Activated CD8-positive, alpha-beta memory T cell treated with anti-CD3 and anti-CD28 coated beads for 36 hours (primary cell): ENCODE measurements at regions not wholly inside any gene's neighbourhood (a gene's known extent, or its start where the extent isn't known, plus 50 kb on each side); places are given as distances from the start of the nearest gene placed in this dataset.

ENCODE experiments used
- CTCF ChIA-PET: fragments of 350-600 bp; sonication (Branson Sonifier 250); formaldehyde crosslinking; loops from one replicate; lab custom pipeline; 2021; ENCODE audit warnings: antibody characterized with exemption; lab: Charles Lee
- POLR2A ChIA-PET: fragments of 350-600 bp; sonication (Branson Sonifier 250); formaldehyde crosslinking; loops from one replicate; lab custom pipeline; 2021; ENCODE audit warnings: antibody characterized with exemption; lab: Charles Lee

DNA sequence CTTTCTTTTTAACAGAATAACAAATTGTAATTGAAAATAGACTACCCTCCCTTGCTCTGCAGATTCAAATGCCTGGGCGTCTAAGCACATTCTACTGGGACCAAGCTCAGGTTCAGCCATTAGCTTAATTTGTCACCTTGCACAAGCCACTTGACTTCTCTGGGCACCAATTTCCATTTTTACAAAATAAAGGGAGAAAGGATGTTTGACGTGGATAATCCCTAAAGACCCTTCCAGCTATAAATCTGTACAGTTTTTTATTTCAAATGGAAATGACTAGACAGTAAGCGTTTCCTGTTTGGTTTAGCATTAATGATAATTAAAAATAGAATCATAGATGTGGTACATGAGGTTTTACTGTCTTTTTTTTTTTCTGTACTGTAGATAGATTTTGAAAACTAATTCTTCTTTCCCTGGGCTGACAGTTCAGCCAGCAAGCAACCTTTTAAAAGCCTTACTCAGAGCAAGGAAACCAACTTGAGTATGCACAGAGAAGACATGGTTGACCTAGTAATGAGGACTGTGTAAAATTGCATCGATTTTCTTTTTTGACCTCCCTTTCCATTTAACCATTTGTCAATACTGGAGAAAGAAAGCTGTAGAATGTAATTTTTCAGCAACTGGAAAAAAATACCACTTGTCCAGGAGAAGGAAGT is 1329.5 kb upstream of the CDH8 start:
- CTCF ChIA-PET: no interaction called here
- POLR2A ChIA-PET: no interaction called here

DNA sequence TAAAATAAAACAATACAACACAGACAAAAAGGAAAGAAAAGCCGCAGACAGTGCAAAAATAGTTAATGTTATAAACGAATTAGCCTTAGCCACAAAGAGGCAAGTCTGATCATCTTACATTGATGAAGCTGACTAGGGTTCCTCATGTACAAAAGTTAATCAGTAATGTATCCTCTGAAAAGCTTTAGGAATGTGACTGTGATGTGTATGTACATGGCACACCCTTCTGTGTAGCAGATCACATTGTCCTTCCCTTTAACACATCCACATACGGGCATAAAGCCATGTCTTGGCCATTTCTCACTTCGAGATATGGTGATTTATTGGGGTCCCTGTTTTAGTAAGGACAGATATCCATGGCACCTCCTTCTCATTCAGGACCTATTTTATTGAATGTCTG is 1327.5 kb upstream of the CDH8 start:
- CTCF ChIA-PET: no interaction called here
- POLR2A ChIA-PET: no interaction called here

DNA sequence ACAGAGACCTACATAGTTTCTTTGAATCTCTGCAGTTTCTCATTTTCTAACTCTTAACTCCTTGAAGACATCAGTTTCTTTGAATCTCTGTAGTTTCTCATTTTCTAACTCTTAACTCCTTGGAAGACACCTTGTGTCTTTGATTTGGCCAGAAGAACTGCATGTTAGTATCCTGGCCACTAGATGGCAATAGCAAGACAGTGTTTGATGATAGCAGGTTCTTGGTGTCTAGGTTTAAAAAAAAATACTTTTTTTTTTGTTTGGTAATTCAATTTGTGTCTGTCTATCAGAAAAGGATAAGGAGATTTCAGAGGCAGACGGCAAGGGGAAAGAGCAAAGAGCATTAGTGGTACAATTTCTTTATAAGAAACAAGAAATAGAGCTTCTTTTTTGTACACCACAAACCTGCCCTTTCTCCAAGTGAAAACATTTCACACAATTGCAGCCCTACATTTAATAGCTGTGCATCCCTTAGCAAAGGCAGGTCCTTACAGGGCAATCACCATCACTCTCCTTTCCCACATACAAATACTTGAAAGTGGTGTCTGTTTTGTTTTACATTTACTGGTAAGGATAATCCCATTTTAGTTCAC is 1324.9 kb upstream of the CDH8 start:
- ChIA-PET POLR2A (no interaction called here), CTCF (no interaction called here)

DNA sequence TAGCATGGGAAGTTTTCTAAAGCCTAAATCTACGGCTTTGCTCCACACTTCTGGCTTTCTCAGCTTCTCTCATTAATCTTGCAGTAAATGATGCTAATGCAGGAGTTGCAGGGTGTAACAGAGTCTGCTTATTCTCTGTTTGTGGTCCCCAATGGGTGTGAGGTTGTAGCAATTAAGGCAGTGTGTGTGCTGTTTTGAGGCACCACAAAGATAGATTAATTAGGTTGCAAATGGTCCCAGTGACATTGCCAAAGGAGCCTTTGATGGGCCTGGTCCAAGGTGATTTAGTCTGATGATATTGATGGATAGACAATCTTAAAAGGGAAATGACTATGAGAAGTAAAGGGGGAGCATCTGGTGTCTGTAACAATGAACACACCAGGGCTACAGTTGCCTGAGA is 1313.7 kb upstream of the CDH8 start:
- ChIA-PET CTCF (no interaction called here), POLR2A (no interaction called here)

DNA sequence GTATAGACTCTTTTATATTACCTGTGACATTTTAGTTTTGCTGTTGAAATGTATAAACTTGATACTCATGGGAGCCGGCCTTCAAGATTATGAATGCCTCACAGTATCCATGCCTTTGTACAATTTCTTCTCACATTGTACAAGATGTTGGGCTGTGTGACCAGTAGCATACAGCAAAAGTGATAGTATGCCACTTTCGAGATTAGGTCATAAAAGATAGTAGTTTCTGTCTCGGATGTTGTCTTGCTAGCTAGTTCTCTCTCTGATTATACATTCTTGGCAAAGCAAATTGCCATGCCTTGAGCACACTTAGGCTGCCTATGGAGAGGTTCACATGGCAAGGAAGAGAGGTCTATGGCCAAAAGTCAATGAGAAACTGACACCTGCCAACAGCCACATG is 1309.8 kb upstream of the CDH8 start:
- POLR2A ChIA-PET: no interaction called here
- CTCF ChIA-PET: no interaction called here

DNA sequence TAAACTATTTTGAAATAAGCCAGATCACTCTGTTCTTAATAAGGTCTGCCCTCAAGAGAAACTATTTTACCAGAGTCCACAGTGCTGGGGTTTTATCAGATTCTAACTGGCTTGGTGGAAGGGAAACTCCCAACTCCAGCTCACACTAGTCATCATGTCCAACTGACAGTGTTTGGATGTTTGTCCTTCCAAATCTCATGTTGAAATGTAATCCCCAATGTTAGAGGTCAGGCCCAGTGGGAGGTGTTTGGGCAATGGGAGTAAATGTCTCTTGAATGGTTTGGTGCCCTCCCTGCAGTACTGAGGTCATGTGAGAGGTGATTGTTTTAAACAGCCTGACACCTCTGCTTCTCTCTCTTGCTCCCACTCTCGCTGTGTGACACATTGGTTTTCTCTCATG is 1301.0 kb upstream of the CDH8 start:
- ChIA-PET CTCF (no interaction called here), POLR2A (no interaction called here)

DNA sequence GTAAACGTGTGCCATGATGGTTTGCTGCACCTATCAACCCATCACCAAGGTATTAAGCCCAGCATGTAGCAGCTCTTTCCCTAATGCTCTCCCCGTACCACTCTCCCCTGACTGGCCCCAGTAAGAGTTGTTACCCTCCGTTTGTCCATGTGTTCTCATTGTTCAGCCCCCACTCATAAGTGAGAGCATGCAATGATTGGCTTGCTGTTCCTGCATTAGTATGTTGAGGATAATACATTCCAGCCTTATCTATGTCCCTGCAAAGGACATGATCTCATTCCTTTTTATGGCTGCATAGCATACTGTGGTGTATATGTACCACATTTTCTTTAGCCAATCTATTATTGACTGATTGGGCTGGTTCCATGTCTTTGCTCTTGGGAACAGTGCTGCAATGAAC is 1294.9 kb upstream of the CDH8 start:
- ChIA-PET CTCF (no interaction called here), POLR2A (no interaction called here)

DNA sequence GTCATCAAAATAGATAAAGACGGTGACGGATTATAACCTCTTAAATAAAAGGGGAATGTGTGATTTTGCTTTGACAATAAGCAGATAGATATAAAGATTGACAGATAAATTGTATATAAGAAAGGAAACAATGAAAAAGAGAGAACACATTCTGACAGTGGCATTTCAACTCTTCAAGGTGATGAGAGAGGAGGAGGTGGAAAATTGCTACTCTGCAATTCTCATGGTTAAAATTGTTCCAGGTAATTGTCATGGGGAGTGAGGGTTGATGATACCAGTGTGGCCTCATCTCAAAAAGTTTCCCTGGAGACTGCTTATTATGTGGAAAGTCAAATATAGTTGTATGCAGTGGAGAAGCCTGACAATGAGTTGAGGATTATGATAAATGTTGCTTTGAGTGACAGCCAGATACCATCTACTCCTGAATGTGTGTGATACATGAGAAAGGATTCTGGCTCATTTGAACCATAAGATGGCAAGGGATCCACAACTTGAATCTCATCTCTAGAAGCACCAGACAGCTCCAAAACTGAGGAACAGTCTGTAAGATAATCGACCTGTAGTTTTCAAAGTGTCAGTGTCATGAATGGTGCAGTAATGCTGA is 1290.6 kb upstream of the CDH8 start:
- CTCF ChIA-PET: no interaction called here
- POLR2A ChIA-PET: no interaction called here

DNA sequence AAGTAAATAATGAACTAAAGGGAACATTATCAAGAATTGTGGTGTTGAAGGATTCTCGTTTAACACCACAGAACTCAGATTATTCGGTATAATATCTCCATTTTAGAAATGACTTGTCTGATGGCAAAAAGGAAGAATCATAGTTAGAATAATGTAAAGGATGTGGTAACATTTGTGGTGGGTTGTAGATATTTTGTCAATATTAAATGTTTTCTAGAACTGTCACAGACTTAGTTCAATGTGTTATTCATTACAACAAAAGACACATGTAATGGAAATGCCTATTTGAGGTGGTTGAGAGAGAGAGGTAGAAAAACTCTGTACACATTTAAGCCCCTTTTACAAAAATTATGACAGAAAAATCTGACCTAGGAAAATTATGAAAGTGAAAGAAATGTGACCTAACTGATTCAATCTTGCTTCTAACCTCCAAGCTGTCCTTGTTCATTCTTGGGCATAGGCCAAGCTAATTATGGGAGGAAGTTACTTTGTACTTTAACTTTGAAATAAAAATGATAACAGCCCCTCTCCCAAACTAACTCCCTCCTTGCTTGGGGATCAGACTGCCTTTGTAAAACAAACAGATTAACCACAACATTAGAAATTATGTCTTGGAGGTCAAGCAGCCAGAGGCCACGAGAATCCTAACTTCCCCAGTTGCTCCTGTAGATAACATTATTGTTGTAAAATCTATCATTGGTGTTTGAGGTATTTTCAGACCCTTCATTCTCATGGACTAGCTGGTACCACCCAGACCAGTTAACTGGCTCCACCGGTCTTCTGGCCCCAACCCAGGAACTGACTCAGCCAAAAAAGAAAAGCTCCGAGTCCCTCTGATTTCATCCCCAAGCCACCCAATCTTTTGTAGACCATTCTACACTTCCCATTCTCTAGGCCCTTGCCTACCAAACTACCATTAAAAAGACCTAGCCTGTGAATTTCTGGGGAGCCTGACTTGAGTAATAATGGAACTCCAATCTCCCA is 1287.8 kb upstream of the CDH8 start:
- ChIA-PET POLR2A (no interaction called here), CTCF (no interaction called here)

DNA sequence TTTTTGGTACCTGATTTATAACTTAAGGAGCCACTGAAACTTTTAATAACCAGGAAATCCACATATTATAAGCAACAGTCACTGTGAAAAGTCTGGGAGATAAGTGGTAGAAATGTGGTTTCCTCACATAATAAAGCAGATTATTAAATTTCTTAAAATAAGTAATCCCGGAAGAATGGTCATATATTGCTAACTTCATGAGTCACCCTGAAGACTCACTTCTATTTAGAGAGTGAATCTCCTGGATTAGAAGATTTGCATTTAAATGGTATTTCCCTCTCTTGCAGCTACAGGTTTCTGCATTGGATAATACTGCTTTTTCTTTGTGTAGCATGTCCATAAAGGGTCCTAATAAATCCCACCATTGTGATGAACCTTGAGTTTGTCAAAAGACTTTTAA is 1286.8 kb upstream of the CDH8 start:
- POLR2A ChIA-PET: no interaction called here
- CTCF ChIA-PET: no interaction called here

DNA sequence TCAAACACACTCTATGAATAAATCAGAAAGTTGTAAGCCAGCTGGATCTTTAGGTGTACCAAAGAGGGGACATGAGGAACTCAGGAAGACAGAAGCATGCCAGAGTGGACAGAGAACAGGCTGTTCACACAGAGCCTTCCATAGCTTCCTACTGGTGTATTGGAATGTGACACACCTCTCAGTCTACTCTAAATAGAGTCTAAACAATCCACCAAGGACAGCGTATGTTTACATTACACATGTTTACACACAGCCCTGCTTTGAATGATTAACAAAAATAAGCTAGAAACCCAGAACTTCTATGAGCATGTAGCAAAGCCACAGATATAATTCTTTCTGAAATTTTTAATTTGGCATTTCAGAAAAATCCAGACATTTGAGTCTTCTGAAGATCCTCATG is 1279.0 kb upstream of the CDH8 start:
- POLR2A ChIA-PET: no interaction called here
- CTCF ChIA-PET: no interaction called here

DNA sequence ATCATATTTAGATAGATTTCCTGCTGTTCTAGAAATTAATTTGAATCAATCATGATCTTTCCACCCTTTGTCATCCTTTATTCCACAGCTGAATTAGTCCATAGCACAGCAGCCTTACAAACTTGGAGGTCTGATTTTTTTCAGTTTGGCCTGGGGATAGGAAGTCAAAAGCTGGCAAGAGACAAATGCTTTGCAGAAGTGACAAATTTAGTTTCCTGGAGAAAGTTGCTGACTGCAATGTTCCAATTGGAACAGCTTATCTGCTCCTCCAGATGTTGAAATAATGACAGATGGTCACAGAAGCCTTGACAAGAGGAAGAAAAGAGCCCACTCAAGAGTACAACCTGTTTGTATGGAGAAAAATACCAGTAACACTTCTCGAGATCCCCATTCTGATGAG is 1276.1 kb upstream of the CDH8 start:
- CTCF ChIA-PET: no interaction called here
- POLR2A ChIA-PET: no interaction called here

DNA sequence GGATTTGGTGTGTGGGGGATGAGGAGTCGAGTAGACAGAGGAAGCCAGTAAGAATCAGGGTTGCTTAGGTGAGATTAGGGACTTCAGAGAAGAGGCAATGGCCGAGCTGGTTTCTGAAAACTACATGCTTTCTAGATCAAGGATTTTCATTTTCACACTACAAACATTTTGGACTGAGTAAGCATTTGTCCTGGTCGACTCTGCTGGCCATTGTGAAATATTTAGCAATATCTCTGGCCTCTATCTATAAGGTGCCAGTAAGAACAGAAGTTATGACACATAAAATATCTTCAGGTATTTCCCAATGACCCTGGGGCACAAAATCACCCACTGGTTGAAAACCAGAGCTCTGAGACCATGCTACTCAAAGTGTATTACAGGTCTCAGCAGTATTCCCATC is 1275.1 kb upstream of the CDH8 start:
- POLR2A ChIA-PET: no interaction called here
- CTCF ChIA-PET: no interaction called here

DNA sequence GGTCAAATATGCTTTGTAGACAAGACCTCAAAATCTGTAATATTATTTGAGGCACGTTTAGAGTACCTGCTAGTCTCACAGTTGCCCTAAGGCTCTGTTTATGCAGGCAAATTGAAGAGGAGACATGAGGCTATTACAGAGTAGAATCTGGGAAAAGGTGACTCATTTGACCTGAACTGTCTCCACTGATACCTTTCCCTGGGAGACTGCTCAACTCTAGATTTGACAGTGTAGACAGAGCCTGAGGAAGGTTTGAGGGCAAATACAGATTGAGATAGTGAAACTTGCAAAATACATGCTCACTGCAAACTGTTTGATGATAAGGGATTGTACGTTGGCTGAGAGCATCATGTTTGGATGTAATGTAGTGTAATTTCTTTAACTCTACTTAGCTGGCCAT is 1266.6 kb upstream of the CDH8 start:
- ChIA-PET POLR2A (no interaction called here), CTCF (no interaction called here)

DNA sequence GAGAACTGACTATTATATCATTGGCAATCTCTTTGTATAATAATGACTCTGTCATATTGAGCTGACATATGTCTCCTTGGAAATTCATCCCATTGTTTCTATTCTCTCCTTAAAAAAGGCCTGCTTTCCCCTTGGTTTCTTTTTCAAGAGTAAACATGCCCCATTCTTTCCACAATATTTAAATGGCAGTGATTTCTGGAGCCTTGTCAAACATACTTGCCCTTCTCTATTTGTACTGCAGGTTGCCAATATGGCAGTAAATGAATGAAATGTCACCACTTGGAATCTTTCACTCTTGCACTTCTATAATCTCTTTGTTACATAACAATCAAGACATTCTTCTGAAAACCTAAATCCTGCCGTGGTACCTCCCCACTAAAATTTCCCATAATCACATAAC is 1265.1 kb upstream of the CDH8 start:
- ChIA-PET CTCF (no interaction called here), POLR2A (no interaction called here)

DNA sequence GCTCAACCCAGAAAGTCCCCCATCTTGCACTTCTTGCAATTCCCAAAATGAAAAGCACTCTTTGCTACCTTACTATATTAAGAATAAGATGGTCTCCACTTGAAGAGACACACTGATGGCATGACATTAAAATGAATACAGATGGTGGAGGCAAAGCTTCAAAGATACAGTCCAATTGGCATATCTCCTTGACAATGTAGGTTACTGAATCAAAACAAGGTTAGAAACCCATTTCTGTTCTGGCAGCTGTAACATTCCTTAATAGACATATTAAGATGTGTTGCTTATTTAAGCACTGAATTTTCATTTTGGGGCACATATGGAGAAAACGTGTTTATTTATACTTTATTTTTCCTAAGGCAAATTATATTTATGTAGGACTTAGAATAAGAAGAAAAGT is 1262.8 kb upstream of the CDH8 start:
- POLR2A ChIA-PET: no interaction called here
- CTCF ChIA-PET: no interaction called here

DNA sequence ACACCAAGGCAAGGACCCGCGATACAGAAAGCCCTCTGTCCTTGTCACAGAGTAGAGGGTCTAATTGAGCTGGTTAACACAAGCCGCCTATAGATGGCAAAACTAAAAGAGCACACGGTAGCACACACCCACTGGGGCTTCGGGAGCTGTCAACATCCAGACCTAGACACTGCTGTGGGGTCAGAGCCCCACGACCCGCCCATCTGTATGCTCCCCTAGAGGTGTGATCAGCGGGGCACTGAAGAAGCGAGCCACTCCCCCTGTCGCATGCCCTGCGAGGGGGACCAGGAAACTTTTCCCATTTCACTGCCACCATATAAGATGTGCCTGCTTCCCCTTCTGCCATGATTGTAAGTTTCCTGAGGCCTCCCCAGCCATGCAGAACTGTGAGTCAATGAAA is 1255.8 kb upstream of the CDH8 start:
- ChIA-PET CTCF (no interaction called here), POLR2A (no interaction called here)

DNA sequence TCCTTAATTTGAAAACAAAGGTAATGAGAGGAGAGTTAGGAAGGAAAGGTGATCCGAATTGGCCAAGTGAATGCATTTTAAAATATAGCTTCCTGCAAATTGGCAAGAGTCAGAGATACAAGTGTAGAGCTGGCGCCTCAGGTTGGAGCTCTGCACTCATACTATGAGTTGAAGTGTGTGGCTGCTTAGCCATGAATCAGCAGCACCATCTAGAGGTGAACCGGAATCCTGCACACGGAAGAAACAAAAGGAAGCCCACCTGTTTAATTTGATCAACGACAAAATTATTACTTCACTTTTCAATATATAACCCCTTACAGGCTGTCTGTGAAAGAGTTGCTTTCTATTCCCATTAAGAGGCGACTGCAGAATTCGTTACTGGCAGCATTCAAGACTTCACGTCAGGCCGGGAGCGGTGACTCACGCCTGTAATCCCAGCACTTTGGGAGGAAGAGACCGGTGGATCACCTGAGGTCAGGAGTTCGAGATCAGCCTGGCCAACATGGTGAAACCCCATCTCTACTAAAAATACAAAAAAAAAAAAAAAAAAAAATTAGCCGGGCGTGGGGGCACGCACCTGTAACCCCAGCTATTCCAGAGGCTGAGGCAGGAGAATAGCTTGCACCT is 1253.7 kb upstream of the CDH8 start:
- ChIA-PET CTCF (no interaction called here), POLR2A (no interaction called here)

DNA sequence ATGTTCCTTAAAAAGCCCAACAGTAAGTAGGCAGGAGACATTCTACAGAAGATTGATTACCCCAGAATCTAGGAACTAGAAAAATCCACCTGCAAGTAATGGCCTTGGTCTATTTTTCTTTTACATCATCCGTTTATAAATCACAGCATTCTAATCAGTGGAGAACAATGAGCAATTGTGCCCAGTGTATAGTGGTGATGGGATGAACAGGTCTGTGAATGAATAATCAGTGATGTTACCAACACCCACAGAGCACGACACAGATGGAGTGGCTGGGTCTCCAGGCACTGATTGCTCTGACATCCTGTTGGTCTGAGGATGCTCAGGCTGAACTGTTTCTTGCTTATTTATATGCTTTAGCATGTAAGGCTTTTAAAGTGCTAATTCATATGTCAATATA is 1251.2 kb upstream of the CDH8 start:
- ChIA-PET POLR2A (no interaction called here), CTCF (no interaction called here)

DNA sequence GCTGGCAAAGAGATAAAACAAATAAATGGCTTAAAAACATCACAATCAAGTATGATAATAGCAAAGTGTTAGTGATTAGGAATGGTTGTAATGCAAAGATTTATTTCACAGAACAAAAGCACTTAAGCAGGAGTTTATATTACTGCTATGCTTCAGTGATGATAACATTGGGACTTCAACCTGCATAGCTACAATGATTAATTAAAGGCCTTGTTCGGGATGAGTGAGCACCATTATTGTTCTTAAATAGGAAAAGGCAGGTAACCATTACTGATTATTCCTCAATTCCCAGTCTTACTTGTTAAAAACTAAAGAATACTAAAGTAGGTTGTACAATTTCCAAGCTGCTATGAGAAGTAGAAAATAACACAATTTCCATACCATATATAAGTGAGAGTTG is 1247.5 kb upstream of the CDH8 start:
- POLR2A ChIA-PET: no interaction called here

More for the DNA sequence above, 1247.5 kb upstream of the CDH8 start:
- CTCF ChIA-PET: no interaction called here
